ENCODE measurements at regions not wholly inside any gene's neighbourhood (a gene's known extent, or its start where the extent isn't known, plus 50 kb on each side); places are given as distances from the start of the nearest gene placed in this dataset.

DNA sequence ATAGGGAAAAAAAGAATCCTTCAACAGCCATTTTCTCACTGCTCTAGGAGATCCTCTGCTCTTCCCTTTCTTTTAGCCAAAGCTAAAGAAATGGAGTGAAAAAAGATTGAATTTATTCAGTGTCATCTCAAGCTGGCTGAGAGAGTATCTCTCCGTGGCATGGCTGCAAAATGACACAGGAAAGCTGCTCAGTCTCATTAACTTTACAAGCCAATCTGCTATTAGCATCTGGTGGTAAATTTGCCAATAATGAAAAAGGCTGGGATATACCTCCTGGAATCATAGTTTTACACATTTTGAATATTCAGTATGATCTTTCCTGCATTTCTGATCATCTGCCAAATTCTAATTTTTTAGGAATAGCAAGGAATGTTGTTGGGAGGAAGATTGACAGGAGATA, 176.8 kb upstream of the CHRM3 start:
- TF ChIP-seq, protein P1, sequence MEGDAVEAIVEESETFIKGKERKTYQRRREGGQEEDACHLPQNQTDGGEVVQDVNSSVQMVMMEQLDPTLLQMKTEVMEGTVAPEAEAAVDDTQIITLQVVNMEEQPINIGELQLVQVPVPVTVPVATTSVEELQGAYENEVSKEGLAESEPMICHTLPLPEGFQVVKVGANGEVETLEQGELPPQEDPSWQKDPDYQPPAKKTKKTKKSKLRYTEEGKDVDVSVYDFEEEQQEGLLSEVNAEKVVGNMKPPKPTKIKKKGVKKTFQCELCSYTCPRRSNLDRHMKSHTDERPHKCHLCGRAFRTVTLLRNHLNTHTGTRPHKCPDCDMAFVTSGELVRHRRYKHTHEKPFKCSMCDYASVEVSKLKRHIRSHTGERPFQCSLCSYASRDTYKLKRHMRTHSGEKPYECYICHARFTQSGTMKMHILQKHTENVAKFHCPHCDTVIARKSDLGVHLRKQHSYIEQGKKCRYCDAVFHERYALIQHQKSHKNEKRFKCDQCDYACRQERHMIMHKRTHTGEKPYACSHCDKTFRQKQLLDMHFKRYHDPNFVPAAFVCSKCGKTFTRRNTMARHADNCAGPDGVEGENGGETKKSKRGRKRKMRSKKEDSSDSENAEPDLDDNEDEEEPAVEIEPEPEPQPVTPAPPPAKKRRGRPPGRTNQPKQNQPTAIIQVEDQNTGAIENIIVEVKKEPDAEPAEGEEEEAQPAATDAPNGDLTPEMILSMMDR (conservative IDR thresholded peaks at IDR 0.05; ENCODE audit: low read length), result no peak
- TF ChIP-seq EZH2phosphoT487 (IDR thresholded peaks at IDR 0.05; ENCODE audit: borderline replicate concordance, low read depth, low read length), result no peak
- ChIA-PET CTCF (ENCODE audit: unreplicated experiment) (no interaction called here), POLR2A (no interaction called here)
- BruUV-seq (replicated peaks), result no TSS peak
- Histone ChIP-seq H3K4me3 (ENCODE audit: low read depth, low read length, poor library complexity, severe bottlenecking) (no peak overlapping the region), H3K27ac (ENCODE audit: low read depth, low read length, poor library complexity, severe bottlenecking) (no peak overlapping the region), H3K4me2 (ENCODE audit: low read length) (no peak overlapping the region), H4K20me1 (ENCODE audit: insufficient read depth, low read length) (no peaks in the 10 kb centered on the region), H3K36me3 (ENCODE audit: insufficient read depth, low read length) (no peaks in the 10 kb centered on the region), H3K4me1 (ENCODE audit: insufficient read depth, low read length, poor library complexity, severe bottlenecking) (no peaks in the 10 kb centered on the region), H3K9me2 (ENCODE audit: insufficient read depth, low read length) (no peaks in the 10 kb centered on the region), H2AFZ (ENCODE audit: low read length) (no peak overlapping the region), H3K79me2 (ENCODE audit: insufficient read depth, low read depth, low read length) (no peaks in the 10 kb centered on the region), H3K9me3 (ENCODE audit: low read length) (no peaks in the 10 kb centered on the region)
- intact Hi-C loops (cut with micrococcal nuclease; ENCODE audit: unreplicated experiment), result no loop called here
- no peak for DNase-seq (ENCODE audit: low spot score)

DNA sequence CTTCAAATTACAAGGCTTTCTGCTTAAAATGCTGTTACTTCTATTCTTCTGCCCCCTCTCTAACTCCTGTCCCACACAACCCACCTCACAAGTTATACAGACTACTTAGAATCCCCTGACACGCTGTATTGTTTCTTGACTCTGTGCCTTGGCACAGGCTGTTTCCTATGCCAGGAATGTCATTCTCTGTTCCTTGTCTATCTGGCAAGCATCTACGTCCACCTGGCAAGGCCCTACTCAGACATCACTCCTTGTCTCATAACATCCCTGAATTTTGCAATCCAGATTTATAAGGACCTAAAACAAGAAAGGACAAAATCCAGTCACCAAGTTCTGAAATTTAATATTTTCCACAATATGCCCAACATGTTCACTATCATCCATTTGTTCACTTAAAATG, 182.0 kb upstream of the CHRM3 start:
- Histone ChIP-seq H2AFZ (ENCODE audit: low read length) (no peak overlapping the region), H4K20me1 (ENCODE audit: insufficient read depth, low read length) (no peaks in the 10 kb centered on the region), H3K9me3 (ENCODE audit: low read length) (no peaks in the 10 kb centered on the region), H3K4me3 (ENCODE audit: low read depth, low read length, poor library complexity, severe bottlenecking) (no peak overlapping the region), H3K4me1 (ENCODE audit: insufficient read depth, low read length, poor library complexity, severe bottlenecking) (no peaks in the 10 kb centered on the region), H3K4me2 (ENCODE audit: low read length) (no peak overlapping the region), H3K9me2 (ENCODE audit: insufficient read depth, low read length) (no peaks in the 10 kb centered on the region), H3K36me3 (ENCODE audit: insufficient read depth, low read length) (no peaks in the 10 kb centered on the region), H3K79me2 (ENCODE audit: insufficient read depth, low read depth, low read length) (no peaks in the 10 kb centered on the region), H3K27ac (ENCODE audit: low read depth, low read length, poor library complexity, severe bottlenecking) (no peak overlapping the region)
- intact Hi-C loops (cut with micrococcal nuclease; ENCODE audit: unreplicated experiment), result no loop called here
- CTCF ChIA-PET (ENCODE audit: unreplicated experiment), result no interaction called here
- POLR2A ChIA-PET, result no interaction called here
- DNase-seq (ENCODE audit: low spot score), result no peak
- no TSS peak for BruUV-seq (replicated peaks)
- TF ChIP-seq, protein P1 (conservative IDR thresholded peaks at IDR 0.05; ENCODE audit: low read length), result no peak

DNA sequence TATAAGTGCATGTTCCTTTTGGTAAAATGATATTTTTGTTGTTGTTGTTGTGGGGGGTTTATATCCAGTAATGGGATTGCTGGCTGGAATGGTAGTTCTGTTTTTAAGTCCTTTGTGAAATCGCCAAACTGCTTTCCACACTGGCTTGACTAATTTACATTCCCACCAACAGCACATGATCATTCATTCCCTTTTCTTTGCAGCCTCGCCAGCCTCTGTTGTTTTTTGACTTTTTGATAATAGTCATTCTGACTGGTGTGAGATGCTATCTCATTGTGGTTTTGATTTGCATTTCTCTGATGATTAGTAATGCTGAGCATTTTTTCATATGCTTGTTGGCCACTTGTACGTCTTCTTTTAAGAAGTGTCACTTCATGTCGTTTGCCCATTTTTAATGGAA, 188.5 kb upstream of the CHRM3 start:
- H3K4me3 ChIP-seq (ENCODE audit: low read depth, low read length, poor library complexity, severe bottlenecking), result no peak overlapping the region

More for the DNA sequence above, 188.5 kb upstream of the CHRM3 start:
- no peak for DNase-seq (ENCODE audit: low spot score)
- H2AFZ ChIP-seq (ENCODE audit: low read length), result no peak overlapping the region
- ChIA-PET CTCF (ENCODE audit: unreplicated experiment) (no interaction called here), POLR2A (no interaction called here)
- intact Hi-C loops (cut with micrococcal nuclease; ENCODE audit: unreplicated experiment), result no loop called here
- H3K79me2 ChIP-seq (ENCODE audit: insufficient read depth, low read depth, low read length), result no peaks in the 10 kb centered on the region
- no peaks in the 10 kb centered on the region for H4K20me1 ChIP-seq (ENCODE audit: insufficient read depth, low read length)
- H3K4me1 ChIP-seq (ENCODE audit: insufficient read depth, low read length, poor library complexity, severe bottlenecking), result no peaks in the 10 kb centered on the region
- 0 out of 2 replicates have a peak, but pooled peaks cover 7% of the 10 kb centered on the region for H3K9me3 ChIP-seq (ENCODE audit: low read length)
- H3K9me2 ChIP-seq (ENCODE audit: insufficient read depth, low read length), result no peaks in the 10 kb centered on the region
- H3K36me3 ChIP-seq (ENCODE audit: insufficient read depth, low read length), result no peaks in the 10 kb centered on the region
- no peak overlapping the region for H3K27ac ChIP-seq (ENCODE audit: low read depth, low read length, poor library complexity, severe bottlenecking)
- no TSS peak for BruUV-seq (replicated peaks)
- TF ChIP-seq EZH2phosphoT487 (IDR thresholded peaks at IDR 0.05; ENCODE audit: borderline replicate concordance, low read depth, low read length), result no peak
- TF ChIP-seq, protein P1 (conservative IDR thresholded peaks at IDR 0.05; ENCODE audit: low read length), result no peak
- no peak overlapping the region for H3K4me2 ChIP-seq (ENCODE audit: low read length)

Measured in OCI-LY7 (cell line).